HepG2 (cell line): ENCODE measurements at regions not wholly inside any gene's neighbourhood (a gene's known extent, or its start where the extent isn't known, plus 50 kb on each side); places are given as distances from the start of the nearest gene placed in this dataset.

Experiments
- ATAC-seq: fragments of 200-7000 bp; cut with Tn5 transposase; 3 replicates; pipeline ENCODE4 v1.9.1; 2020; ENCODE audit warnings: mild to moderate bottlenecking, moderate library complexity
- BruUV-seq: library from RNA; stranded (reverse); fragments of 400-500 nt; replicated peaks from 2 replicates; lab custom pipeline; 2021; lab: Mats Ljungman, UMichigan
- CTCF ChIA-PET: fragments of 300-600 bp; formaldehyde crosslinking; extraction: SDS; loops from one replicate; lab custom pipeline; 2021; ENCODE audit warnings: low total read pairs, inconsistent platforms, low intra/inter-chr PET ratio; lab: Yijun Ruan, JAX
- POLR2A ChIA-PET: fragments of 350-600 bp; sonication (Branson Sonifier 250); formaldehyde crosslinking; loops from one replicate; lab custom pipeline; 2020; ENCODE audit warnings: antibody characterized with exemption, inconsistent platforms; lab: Yijun Ruan, JAX
- DNase-seq: peaks from one replicate; pipeline ENCODE4 v3.0.0-alpha.2; 2015; ENCODE audit warnings: low spot score
- FAIRE-seq: peaks from 3 replicates; lab custom pipeline; 2011; peaks lifted over from hg19 to GRCh38; lab: Jason Lieb, UNC
- H2AFZ ChIP-seq: one replicate; pipeline ENCODE4 v1.6.1; 2011; ENCODE audit warnings: low read length, inconsistent platforms
- H3K27ac ChIP-seq: fragments of 300-600 bp; 3 replicates; pipeline ENCODE4 v1.8.0; 2011; ENCODE audit warnings: mixed run types, mild to moderate bottlenecking, mixed read lengths, low read length, inconsistent platforms; ENCODE audit not compliant: insufficient read depth; ENCODE audit errors: extremely low read length
- H3K27me3 ChIP-seq, 2 experiments: fragments of 200-600 bp in 1 of 2; 2 replicates in 1 of 2; 3 replicates in 1 of 2; pipeline versions ENCODE4 v1.6.0 to v1.8.0; 2011; ENCODE audit warnings: low read length in 2 of 2, mild to moderate bottlenecking in 2 of 2, moderate library complexity in 2 of 2, inconsistent platforms in 1 of 2; ENCODE audit not compliant: insufficient read depth in 2 of 2, control insufficient read depth in 1 of 2
- H3K36me3 ChIP-seq, 2 experiments: fragments of 200-600 bp in 1 of 2; replicated peaks in 1 of 2; 2 replicates in 1 of 2; 3 replicates in 1 of 2; pipeline versions ENCODE4 v1.5.1 to v1.8.0; 2011; ENCODE audit warnings: low read length in 2 of 2, inconsistent platforms in 1 of 2; ENCODE audit not compliant: insufficient read depth in 2 of 2, control insufficient read depth in 1 of 2
- H3K4me1 ChIP-seq: 2 replicates; pipeline ENCODE4 v1.5.1; 2012; ENCODE audit warnings: low read length, inconsistent platforms; ENCODE audit not compliant: insufficient read depth
- H3K4me2 ChIP-seq: 2 replicates; pipeline ENCODE4 v1.6.0; 2011; ENCODE audit warnings: low read depth, low read length, inconsistent platforms
- H3K4me3 ChIP-seq, 3 experiments: fragments of 200-600 bp in 1 of 3; sonication (generic), shearing (Covaris generic) in 1 of 3; replicated peaks in 1 of 3; 2 replicates each; pipeline ENCODE4 v1.5.1; 2011 to 2016; ENCODE audit warnings: low read length in 3 of 3, inconsistent platforms in 2 of 3, low read depth in 2 of 3, mild to moderate bottlenecking in 2 of 3, control low read depth in 1 of 3, mixed read lengths in 1 of 3; ENCODE audit not compliant: insufficient read depth in 1 of 3
- H3K79me2 ChIP-seq: one replicate; pipeline ENCODE4 v1.6.1; 2011; ENCODE audit warnings: low read length, inconsistent platforms; ENCODE audit not compliant: insufficient read depth
- H3K9ac ChIP-seq: 2 replicates; pipeline ENCODE4 v1.6.0; 2011; ENCODE audit warnings: mild to moderate bottlenecking, low read depth, low read length, inconsistent platforms; ENCODE audit not compliant: insufficient read depth
- H3K9me3 ChIP-seq: 2 replicates; pipeline ENCODE4 v1.5.1; 2012; ENCODE audit warnings: mild to moderate bottlenecking, low read length
- H4K20me1 ChIP-seq: 2 replicates; pipeline ENCODE4 v1.6.0; 2011; ENCODE audit warnings: inconsistent platforms, mild to moderate bottlenecking, low read length, moderate library complexity; ENCODE audit not compliant: insufficient read depth
- AGO1 ChIP-seq: fragments of 200-400 bp; formaldehyde crosslinking; IDR thresholded peaks from 2 replicates; pipeline ENCODE4 v1.6.1; 2017; ENCODE audit warnings: mild to moderate bottlenecking, low read depth, low read length, moderate library complexity; ENCODE audit not compliant: poor library complexity, severe bottlenecking
- KDM5B ChIP-seq: sonication (generic); formaldehyde crosslinking; IDR thresholded peaks from 2 replicates; pipeline ENCODE4 v1.4.0; 2020; ENCODE audit warnings: missing genetic modification reagents, mild to moderate bottlenecking, borderline replicate concordance
- NR2C2 ChIP-seq: sonication (generic); formaldehyde crosslinking; IDR thresholded peaks from 2 replicates; pipeline ENCODE4 v1.4.0; 2020; ENCODE audit warnings: missing genetic modification reagents, mild to moderate bottlenecking, moderate library complexity, borderline replicate concordance
- SMARCE1 ChIP-seq: fragments of 450-650 bp; IDR thresholded peaks from 2 replicates; pipeline ENCODE4 v1.6.1; 2017; ENCODE audit warnings: borderline replicate concordance
- TBX2 ChIP-seq: sonication (generic); formaldehyde crosslinking; IDR thresholded peaks from 2 replicates; pipeline ENCODE4 v1.5.0; 2020; ENCODE audit warnings: missing genetic modification reagents, mild to moderate bottlenecking, borderline replicate concordance
- WGBS: methylation state at CpG from one replicate; pipeline ENCODE4 v1.1.6; 2017; ENCODE audit warnings: low lambda C conversion rate; 5-methylcytosine and 5-hydroxymethylcytosine counted together
- in situ Hi-C: cut with HindIII; loops from 2 replicates; pipeline ENCODE4 v1.10.0; 2017; ENCODE audit warnings: low pct_unique_long_range_greater_than_20kb; ENCODE audit not compliant: extremely low pct_ligation_motif_present
- intact Hi-C: fragments of 100-400 bp; cut with micrococcal nuclease; formaldehyde crosslinking; loops from one replicate; pipeline ENCODE4 v1.10.0; 2022; ENCODE audit not compliant: unreplicated experiment
- TF ChIP-seq, protein P1 (sequence below): sonication (generic); formaldehyde crosslinking; IDR thresholded peaks from 2 replicates; pipeline ENCODE4 v1.5.1; 2020; ENCODE audit warnings: mild to moderate bottlenecking, missing genetic modification reagents, moderate library complexity

DNA sequence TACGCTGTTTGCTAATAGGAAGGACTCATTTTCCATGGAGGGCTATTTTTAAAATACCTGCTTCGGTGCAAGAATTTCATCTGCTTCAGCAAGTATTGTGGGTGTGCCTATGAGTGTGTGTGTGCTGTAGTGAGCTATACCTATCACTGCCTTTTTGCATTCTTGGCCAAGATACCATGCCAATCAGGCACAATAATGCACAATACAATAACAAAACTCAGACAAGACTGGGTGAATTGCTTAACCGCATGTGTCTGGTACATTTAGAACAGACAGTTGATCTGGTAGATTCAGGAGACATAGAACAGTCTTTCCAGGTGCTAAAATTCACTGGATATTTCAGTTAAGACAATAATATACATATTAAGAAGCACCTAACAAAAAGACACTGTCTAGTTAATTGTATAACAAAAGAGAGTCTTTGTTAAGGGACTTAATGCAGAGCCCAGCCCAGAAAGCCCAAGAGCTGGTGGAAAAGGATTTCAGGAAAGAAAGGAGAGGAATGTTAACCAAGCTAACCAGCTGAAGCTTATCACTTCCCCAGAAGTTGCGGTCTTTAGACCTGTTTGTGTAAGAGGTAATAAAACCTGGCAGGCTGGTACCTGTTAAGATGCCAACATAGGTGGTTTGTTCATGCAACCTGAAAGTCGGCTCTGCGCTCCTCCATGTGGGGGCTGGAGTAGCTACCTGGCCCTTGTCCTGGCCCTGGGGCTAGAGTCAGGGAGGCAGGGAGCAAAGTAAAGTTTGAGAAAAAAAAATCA, 153.3 kb upstream of the RBMS1 start (continued):
- no peak for TF ChIP-seq NR2C2 (CRISPR knock-in tag)

DNA sequence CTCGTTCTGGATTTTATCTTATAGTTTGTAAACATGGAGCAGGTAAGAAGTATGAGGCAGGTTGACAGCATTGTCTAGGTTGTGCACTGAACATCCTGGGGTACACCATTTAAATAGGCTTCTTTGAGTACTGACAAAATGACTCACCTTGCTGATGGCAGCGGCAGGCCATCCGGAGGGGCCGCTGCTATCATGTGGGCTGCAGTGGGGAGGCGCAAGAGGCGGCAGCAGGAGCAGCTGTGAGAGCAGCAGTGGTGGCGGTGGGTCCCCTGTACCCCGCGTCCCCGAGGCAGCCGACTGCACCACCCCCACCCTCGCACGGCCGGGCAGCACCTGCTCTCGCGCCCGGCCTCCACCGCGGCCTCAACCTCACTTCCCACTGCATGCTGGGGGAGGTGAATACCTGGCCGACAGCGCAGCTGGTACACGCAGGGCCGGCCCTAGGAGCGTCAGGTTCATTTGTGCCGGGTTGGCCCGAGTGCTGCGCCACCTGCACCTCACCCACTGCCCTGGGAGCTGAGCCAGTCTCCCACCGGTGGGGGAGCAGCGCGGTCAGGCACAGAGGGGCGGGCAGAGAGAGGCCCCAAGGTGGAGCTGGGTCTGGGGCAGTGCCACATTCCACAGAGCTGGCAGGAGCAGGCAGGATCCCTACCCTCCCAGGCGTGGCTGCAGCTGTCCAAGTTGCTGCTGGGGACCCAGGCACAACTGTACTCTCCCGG, 154.5 kb upstream of the RBMS1 start:
- 64% methylated on average over 29 of the region's 33 CpGs for WGBS
- TF ChIP-seq KDM5B (CRISPR knock-in tag) (no peak), SMARCE1 (no peak), TBX2 (CRISPR knock-in tag) (no peak), AGO1 (no peak)
- TF ChIP-seq, protein P1, sequence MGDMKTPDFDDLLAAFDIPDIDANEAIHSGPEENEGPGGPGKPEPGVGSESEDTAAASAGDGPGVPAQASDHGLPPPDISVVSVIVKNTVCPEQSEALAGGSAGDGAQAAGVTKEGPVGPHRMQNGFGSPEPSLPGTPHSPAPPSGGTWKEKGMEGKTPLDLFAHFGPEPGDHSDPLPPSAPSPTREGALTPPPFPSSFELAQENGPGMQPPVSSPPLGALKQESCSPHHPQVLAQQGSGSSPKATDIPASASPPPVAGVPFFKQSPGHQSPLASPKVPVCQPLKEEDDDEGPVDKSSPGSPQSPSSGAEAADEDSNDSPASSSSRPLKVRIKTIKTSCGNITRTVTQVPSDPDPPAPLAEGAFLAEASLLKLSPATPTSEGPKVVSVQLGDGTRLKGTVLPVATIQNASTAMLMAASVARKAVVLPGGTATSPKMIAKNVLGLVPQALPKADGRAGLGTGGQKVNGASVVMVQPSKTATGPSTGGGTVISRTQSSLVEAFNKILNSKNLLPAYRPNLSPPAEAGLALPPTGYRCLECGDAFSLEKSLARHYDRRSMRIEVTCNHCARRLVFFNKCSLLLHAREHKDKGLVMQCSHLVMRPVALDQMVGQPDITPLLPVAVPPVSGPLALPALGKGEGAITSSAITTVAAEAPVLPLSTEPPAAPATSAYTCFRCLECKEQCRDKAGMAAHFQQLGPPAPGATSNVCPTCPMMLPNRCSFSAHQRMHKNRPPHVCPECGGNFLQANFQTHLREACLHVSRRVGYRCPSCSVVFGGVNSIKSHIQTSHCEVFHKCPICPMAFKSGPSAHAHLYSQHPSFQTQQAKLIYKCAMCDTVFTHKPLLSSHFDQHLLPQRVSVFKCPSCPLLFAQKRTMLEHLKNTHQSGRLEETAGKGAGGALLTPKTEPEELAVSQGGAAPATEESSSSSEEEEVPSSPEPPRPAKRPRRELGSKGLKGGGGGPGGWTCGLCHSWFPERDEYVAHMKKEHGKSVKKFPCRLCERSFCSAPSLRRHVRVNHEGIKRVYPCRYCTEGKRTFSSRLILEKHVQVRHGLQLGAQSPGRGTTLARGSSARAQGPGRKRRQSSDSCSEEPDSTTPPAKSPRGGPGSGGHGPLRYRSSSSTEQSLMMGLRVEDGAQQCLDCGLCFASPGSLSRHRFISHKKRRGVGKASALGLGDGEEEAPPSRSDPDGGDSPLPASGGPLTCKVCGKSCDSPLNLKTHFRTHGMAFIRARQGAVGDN = peak; percentile 13; the same call in 1 of the 2 replicates
- no peak for DNase-seq
- CTCF ChIA-PET = no interaction called here
- Histone ChIP-seq H3K9me3 (no peaks in the 10 kb centered on the region), H3K4me1 (no peaks in the 10 kb centered on the region), H4K20me1 (no peaks in the 10 kb centered on the region), H3K4me2 (no peak overlapping the region), H3K36me3 (no peaks in the 10 kb centered on the region), H3K27me3 (no peaks in the 10 kb centered on the region), H3K79me2 (no peaks in the 10 kb centered on the region), H3K9ac (no peak overlapping the region), H3K27ac (no peak overlapping the region), H3K4me3 (no peak overlapping the region), H2AFZ (no peak overlapping the region)
- no TSS peak for BruUV-seq
- FAIRE-seq = no peak
- ATAC-seq = peak; percentile 48; the same call in 2 of the 3 replicates
- POLR2A ChIA-PET = no interaction called here
- intact Hi-C loops = no loop called here
- in situ Hi-C loops = no loop called here
